Bronchial epithelial cell (primary cell): ENCODE measurements at regions not wholly inside any gene's neighbourhood (a gene's known extent, or its start where the extent isn't known, plus 50 kb on each side); places are given as distances from the start of the nearest gene placed in this dataset.
A peak's percentile ranks its signal among the peaks of the same experiment; 100 is the strongest.

Experiments used
- DNase-seq: peaks from one replicate; pipeline ENCODE4 v3.0.0-alpha.2; 2010; ENCODE audit warnings: low read depth
- FAIRE-seq: peaks from 2 replicates; lab custom pipeline; 2011; peaks lifted over from hg19 to GRCh38; lab: Jason Lieb, UNC
- H3K27me3 ChIP-seq: 2 replicates; pipeline ENCODE4 v1.5.1; 2011; ENCODE audit warnings: low read length; ENCODE audit not compliant: control insufficient read depth, insufficient read depth
- H3K36me3 ChIP-seq: 2 replicates; pipeline ENCODE4 v1.5.1; 2011; ENCODE audit warnings: low read length; ENCODE audit not compliant: control insufficient read depth, insufficient read depth
- H3K4me3 ChIP-seq: 2 replicates; pipeline ENCODE4 v1.5.1; 2011; ENCODE audit warnings: mild to moderate bottlenecking, low read depth, low read length, control low read depth
- CTCF ChIP-seq: IDR thresholded peaks from 2 replicates; pipeline ENCODE4 v1.5.1; 2011; ENCODE audit warnings: mild to moderate bottlenecking, moderate library complexity, low read length, control low read depth, inconsistent platforms; ENCODE audit not compliant: insufficient read depth, severe bottlenecking

GRCh38 chr2:14745288-14746076 is 113.0 kb downstream of the LRATD1 start:
- Histone ChIP-seq H3K27me3 (no peaks in the 10 kb centered on the region), H3K36me3 (no peaks in the 10 kb centered on the region), H3K4me3 (no peak overlapping the region)
- no peak for TF ChIP-seq CTCF
- DNase-seq (no peak), FAIRE-seq (peak; percentile 58)

GRCh38 chr2:14746133-14746532 is 113.6 kb downstream of the LRATD1 start:
- Histone ChIP-seq H3K27me3 (no peaks in the 10 kb centered on the region), H3K36me3 (no peaks in the 10 kb centered on the region), H3K4me3 (no peak overlapping the region)
- peak; percentile 23 for FAIRE-seq
- TF ChIP-seq CTCF = no peak
- DNase-seq = no peak

DNA sequence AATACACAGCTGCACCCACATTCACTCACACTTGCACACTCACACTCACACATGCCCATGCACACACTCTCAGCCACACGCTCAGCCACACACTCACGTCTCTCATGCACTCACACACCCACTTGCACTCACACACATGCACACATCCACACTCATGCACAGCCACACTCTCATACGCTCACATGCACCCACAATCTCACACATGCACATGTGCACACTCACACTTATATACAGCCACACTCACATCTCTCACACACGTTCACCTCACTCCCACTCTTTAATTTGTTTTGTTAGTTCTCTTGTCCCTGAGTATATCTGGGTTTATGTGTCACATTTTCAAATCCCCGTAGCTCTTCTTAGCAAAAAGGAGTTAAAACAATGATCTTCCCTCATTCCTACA is 114.9 kb downstream of the LRATD1 start:
- FAIRE-seq (peak; percentile 55), DNase-seq (no peak)
- H3K36me3 ChIP-seq = no peaks in the 10 kb centered on the region
- no peak for TF ChIP-seq CTCF
- H3K27me3 ChIP-seq = no peaks in the 10 kb centered on the region
- no peak overlapping the region for H3K4me3 ChIP-seq

DNA sequence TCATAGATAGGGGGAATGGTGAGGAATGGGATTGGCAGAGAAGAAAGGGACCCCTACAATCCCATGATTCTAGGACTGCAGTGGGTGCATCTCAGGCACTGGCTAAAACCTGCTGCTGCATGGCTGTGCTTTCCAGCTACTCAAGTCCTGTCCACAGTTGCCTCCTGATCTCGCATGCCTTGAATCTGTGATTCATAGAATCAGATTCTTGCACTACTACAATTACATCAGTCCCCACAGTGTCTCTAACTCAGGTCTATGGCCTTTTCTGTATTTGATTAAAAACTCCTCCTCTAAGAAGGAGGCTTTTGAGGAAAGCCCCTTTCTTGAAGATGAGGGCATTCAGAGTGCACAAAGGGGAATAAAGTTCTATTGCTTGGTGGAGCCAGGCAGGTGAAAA is 117.4 kb downstream of the LRATD1 start:
- TF ChIP-seq CTCF = no peak
- peak; percentile 72 for DNase-seq
- Histone ChIP-seq H3K27me3 (no peaks in the 10 kb centered on the region), H3K4me3 (no peak overlapping the region), H3K36me3 (no peaks in the 10 kb centered on the region)
- no peak for FAIRE-seq

- H3K27me3 ChIP-seq = no peaks in the 10 kb centered on the region
- no peak for TF ChIP-seq CTCF
- no peak for FAIRE-seq
- H3K4me3 ChIP-seq = no peak overlapping the region
- no peaks in the 10 kb centered on the region for H3K36me3 ChIP-seq
- no peak for DNase-seq
Measured at GRCh38 chr2:14750433-14750832, 117.9 kb downstream of the LRATD1 start.

DNA sequence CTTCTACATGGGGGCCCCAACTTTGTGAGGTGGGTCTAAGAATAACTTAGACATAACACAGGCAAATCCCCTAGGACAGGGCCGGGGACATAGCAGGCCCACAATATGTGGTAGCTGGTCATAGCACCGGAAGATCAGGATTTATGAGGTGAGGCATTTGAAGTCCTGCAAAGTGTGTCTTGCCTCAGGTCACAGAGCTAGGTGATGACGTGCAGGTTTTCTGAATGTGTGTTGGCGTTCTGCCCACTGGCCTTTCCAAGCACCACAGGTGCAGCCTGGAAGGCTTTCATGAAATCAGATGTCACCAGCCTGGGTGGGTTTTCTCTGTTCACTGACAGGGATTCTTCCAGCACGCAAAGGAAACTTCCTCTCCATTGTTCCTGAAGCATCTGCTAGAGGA is 119.1 kb downstream of the LRATD1 start:
- TF ChIP-seq CTCF = no peak
- no peaks in the 10 kb centered on the region for H3K36me3 ChIP-seq
- no peaks in the 10 kb centered on the region for H3K27me3 ChIP-seq
- FAIRE-seq (no peak), DNase-seq (peak; percentile 58)
- H3K4me3 ChIP-seq = no peak overlapping the region
